C4-2B (cell line): ENCODE measurements at regions not wholly inside any gene's neighbourhood (a gene's known extent, or its start where the extent isn't known, plus 50 kb on each side); places are given as distances from the start of the nearest gene placed in this dataset.

Experiments used
- H3K27ac ChIP-seq: fragments of 450-650 bp; 2 replicates; pipeline ENCODE4 v1.5.1; 2017
- ZFX ChIP-seq: fragments of 450-650 bp; IDR thresholded peaks from 2 replicates; pipeline ENCODE4 v1.6.1; 2017
- TF ChIP-seq, protein P1 (sequence below): fragments of 450-650 bp; conservative IDR thresholded peaks from 2 replicates; pipeline ENCODE4 v1.5.1; 2017; ENCODE audit warnings: mild to moderate bottlenecking

DNA sequence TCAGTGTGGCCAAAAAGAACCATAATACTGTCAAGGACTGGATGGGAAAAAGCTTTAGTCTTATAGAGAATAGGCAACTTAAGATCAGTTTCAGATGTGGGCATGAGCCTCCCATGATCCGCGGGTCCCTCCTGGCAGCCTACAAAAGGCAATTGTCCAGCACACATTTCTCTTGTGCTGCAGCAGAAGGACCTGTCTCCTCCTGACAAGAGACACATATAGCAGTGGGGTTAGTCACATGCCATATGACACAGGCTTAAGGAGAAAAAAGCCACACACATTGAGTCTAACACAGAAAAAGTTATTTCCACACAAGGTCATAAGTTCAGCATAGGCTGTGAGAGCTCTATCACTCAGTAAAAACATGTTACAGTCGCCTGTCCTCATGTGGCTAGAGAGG is 1378.7 kb upstream of the PRR20A start:
- no peak overlapping the region for H3K27ac ChIP-seq
- TF ChIP-seq, protein P1, sequence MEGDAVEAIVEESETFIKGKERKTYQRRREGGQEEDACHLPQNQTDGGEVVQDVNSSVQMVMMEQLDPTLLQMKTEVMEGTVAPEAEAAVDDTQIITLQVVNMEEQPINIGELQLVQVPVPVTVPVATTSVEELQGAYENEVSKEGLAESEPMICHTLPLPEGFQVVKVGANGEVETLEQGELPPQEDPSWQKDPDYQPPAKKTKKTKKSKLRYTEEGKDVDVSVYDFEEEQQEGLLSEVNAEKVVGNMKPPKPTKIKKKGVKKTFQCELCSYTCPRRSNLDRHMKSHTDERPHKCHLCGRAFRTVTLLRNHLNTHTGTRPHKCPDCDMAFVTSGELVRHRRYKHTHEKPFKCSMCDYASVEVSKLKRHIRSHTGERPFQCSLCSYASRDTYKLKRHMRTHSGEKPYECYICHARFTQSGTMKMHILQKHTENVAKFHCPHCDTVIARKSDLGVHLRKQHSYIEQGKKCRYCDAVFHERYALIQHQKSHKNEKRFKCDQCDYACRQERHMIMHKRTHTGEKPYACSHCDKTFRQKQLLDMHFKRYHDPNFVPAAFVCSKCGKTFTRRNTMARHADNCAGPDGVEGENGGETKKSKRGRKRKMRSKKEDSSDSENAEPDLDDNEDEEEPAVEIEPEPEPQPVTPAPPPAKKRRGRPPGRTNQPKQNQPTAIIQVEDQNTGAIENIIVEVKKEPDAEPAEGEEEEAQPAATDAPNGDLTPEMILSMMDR: no peak
- no peak for TF ChIP-seq ZFX

GRCh38 chr13:55777612-55778011 is 1363.1 kb upstream of the PRR20A start:
- no peak overlapping the region for H3K27ac ChIP-seq
- no peak for TF ChIP-seq ZFX
- TF ChIP-seq, protein P1: no peak

DNA sequence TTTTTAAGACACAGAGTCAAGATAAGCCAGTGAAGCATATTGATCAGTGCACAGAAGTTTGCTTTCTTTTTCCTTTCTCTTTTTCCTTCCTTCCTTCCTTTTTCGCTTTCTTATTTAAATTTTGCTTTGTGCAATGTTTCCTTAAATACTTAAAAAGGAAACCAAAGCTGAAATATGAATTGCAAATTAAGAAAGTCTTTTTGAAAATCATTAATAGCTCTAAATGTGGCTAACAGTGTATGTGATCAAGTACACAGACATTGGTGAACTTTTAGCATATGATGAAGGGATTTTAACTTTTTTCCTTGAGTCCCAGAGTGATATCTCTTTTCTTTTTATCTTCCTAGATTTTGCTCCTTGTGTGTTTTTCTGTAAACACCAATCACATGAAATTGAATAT is 1356.9 kb upstream of the PRR20A start:
- TF ChIP-seq, protein P1: no peak
- TF ChIP-seq ZFX: no peak
- H3K27ac ChIP-seq: no peak overlapping the region

GRCh38 chr13:55788548-55788947 is 1352.2 kb upstream of the PRR20A start:
- TF ChIP-seq, protein P1: no peak
- no peak for TF ChIP-seq ZFX
- no peak overlapping the region for H3K27ac ChIP-seq

DNA sequence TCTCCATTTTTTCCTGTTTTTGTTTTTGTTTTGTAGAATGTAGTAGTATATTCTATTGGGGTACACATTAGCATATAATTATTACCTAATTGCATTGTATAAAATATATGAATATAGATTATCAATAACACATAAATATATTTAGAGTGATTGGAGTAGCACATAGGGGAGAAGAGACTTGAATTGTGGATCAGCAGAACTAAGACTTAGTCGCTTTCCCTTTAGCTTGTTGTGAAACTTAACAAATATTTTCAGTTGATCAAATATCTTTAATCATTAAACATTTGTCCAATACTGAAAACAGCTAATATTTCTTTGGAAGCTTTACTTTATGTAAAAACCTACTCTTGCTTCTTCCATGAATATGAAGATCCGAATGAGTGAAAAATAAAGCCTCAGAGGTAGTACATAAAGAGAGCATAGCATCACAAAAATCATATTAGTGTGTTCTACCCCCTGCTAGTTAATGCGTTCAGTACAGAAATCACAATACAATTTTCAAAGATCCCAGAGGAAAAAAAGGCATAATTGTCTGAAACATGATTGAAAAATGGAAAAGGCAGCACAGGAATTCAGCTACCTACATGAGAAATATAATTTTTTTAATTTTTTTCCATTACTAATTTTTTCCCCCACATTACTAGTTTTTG is 1348.0 kb upstream of the PRR20A start:
- H3K27ac ChIP-seq: no peak overlapping the region
- TF ChIP-seq, protein P1: no peak
- TF ChIP-seq ZFX: no peak

DNA sequence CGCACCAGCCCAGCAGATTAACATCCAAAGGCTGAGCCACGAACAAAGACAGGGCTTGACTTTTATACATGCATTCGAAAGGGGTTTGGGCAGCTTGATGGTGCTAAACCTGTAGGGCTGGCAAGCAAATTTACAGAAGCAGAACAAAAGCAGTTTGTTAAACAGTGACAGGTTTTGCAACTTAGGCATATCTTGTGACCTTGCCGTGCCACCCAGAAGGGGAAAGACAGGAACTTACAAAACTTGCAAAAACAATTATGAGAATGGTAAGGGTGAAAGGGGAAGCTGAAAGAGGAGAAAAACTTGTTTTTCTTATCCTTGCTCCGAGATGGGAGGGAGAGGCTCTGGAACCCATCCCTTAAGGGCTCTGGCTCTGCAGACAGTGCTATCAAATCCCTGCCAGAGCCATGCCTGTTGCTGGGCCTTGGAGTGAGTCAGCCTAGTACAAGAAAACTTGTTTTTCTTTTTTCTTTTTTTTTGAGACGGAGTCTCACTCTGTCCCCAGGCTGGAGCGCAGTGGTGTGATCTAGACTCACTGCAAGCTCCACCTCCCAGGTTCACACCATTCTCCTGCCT is 1325.2 kb upstream of the PRR20A start:
- H3K27ac ChIP-seq: no peak overlapping the region
- TF ChIP-seq ZFX: no peak
- TF ChIP-seq, protein P1: no peak

- H3K27ac ChIP-seq: no peak overlapping the region
- TF ChIP-seq, protein P1: no peak
- TF ChIP-seq ZFX: no peak
Observed at GRCh38 chr13:55816976-55817601, 1323.6 kb upstream of the PRR20A start.
